ENCODE measurements at regions not wholly inside any gene's neighbourhood (a gene's known extent, or its start where the extent isn't known, plus 50 kb on each side); places are given as distances from the start of the nearest gene placed in this dataset.

DNA sequence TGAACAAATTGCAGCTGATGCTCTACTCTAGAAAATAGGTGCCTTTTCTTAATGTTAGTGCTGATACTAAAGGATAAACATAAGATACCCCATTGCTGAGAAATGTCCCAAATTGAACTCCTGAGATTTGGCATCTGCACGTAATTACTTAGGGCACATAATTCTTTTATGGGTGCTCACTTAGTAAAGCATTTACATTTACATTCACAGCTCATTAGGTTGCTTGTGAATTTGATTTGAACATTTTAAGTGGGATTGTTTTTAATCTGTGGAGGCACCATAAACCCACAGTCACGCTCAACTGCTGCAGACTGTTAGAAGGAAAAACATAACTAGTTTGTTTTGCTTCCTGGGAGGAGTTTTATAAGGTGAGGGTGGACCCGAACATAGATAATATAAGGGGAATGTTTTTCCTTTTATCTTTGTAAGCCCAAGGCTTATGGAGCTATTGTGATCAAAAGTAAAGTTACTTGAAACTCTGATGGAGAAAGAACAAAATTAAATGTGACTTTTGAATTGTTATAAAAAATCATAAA is 560.8 kb downstream of the REEP3 start:
- H3K4me3 ChIP-seq (ENCODE audit: low read depth, low read length), result no peak overlapping the region
- no peak overlapping the region for H3K9ac ChIP-seq (ENCODE audit: low read depth, low read length)
- peaks cover 20% of the 10 kb centered on the region for H3K4me1 ChIP-seq (ENCODE audit: control insufficient read depth, insufficient read depth, low read length)

DNA sequence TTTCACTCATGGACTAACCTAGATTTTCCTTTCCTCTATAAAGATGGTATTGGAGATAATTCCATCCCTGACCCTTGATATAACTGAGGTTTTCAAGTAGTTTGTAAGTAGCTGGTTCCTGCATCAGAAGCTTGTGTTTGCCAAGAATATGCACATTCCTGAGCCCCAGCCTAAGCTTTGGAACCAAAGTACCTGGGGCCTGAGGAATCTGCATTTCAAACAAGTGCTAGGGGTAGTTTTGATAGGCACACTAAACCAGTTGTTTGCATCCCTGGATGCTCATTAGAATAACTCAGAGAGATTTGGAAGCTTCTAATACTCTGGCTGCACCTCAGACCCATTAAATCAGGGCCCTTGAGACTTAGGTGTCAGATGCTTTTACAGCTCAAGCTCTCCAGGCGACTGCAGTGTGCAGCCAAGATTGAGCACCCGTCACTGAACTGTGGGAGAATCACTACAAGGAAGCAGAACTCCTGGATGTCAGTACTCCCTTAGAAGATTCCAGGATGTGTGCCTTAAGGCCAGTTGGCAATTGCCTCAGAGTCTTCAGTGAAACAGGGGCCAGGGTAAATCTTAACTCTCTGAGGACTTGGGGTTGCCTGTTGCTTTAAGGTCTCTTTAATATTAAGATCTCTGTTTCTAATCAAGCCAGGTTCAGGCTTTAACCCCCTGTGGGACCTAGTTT is 565.0 kb downstream of the REEP3 start:
- Histone ChIP-seq H3K4me3 (ENCODE audit: low read depth, low read length) (0 out of 2 replicates have a peak overlapping the region, but pooled peaks have one; percentile 19), H3K9ac (ENCODE audit: low read depth, low read length) (no peak overlapping the region), H3K4me1 (ENCODE audit: control insufficient read depth, insufficient read depth, low read length) (peaks cover 23% of the 10 kb centered on the region), H3K27me3 (ENCODE audit: control insufficient read depth, insufficient read depth, low read length) (peaks cover 14% of the 10 kb centered on the region), H3K36me3 (ENCODE audit: control insufficient read depth, insufficient read depth, low read length) (no peaks in the 10 kb centered on the region), H3K9me3 (ENCODE audit: control insufficient read depth, insufficient read depth, low read length) (no peaks in the 10 kb centered on the region), H3K27ac (ENCODE audit: low read depth, low read length) (peak overlapping the region; percentile 31)

More for the DNA sequence above, 560.8 kb downstream of the REEP3 start:
- H3K27ac ChIP-seq (ENCODE audit: low read depth, low read length), result no peak overlapping the region
- no peaks in the 10 kb centered on the region for H3K9me3 ChIP-seq (ENCODE audit: control insufficient read depth, insufficient read depth, low read length)
- H3K36me3 ChIP-seq (ENCODE audit: control insufficient read depth, insufficient read depth, low read length), result no peaks in the 10 kb centered on the region
- peaks cover 5% of the 10 kb centered on the region for H3K27me3 ChIP-seq (ENCODE audit: control insufficient read depth, insufficient read depth, low read length)

DNA sequence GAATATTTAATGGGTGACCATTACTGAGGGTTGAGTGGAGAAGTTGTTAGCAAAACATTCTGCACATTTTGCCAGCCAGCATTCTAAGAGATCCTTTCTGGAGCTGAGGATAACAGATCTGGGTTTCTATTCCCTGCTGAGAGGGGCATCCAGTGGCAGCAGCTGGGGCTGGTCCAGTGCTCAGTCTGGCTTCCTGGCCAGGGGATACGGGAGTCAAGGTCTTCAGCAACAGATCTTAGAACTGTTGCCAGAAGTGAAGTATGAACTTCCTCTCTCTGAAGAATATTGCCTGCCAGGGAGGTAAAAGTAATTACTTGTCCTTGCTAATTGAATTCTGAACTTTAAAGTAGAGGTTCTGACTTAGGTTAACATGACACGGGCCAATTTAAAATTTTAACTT is 568.4 kb downstream of the REEP3 start:
- H3K4me1 ChIP-seq (ENCODE audit: control insufficient read depth, insufficient read depth, low read length), result peaks cover 23% of the 10 kb centered on the region
- H3K4me3 ChIP-seq (ENCODE audit: low read depth, low read length), result no peak overlapping the region
- H3K9me3 ChIP-seq (ENCODE audit: control insufficient read depth, insufficient read depth, low read length), result no peaks in the 10 kb centered on the region
- no peaks in the 10 kb centered on the region for H3K36me3 ChIP-seq (ENCODE audit: control insufficient read depth, insufficient read depth, low read length)
- no peak overlapping the region for H3K27ac ChIP-seq (ENCODE audit: low read depth, low read length)
- no peak overlapping the region for H3K9ac ChIP-seq (ENCODE audit: low read depth, low read length)
- peaks cover 14% of the 10 kb centered on the region for H3K27me3 ChIP-seq (ENCODE audit: control insufficient read depth, insufficient read depth, low read length)

DNA sequence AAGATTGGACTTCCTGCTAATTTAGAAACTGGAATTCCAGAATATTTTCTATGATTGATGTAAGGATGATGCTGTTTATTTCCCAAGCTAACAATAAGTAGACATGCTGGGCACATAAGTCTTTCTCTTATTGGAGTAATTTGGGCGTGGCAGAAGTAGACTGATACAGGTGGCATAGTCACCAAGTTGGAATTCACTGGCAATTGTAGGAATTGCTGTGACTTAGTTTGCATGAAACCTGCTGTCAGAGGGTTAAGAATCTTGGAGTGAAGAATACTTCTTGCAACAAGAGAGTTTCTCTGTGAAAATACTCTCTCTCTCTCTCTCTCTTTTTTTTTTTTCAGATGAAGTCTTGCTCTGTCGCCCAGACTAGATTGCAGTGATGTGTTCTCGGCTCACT is 569.7 kb downstream of the REEP3 start:
- no peaks in the 10 kb centered on the region for H3K9me3 ChIP-seq (ENCODE audit: control insufficient read depth, insufficient read depth, low read length)
- H3K9ac ChIP-seq (ENCODE audit: low read depth, low read length), result no peak overlapping the region
- H3K36me3 ChIP-seq (ENCODE audit: control insufficient read depth, insufficient read depth, low read length), result no peaks in the 10 kb centered on the region
- peaks cover 13% of the 10 kb centered on the region for H3K4me1 ChIP-seq (ENCODE audit: control insufficient read depth, insufficient read depth, low read length)
- H3K27me3 ChIP-seq (ENCODE audit: control insufficient read depth, insufficient read depth, low read length), result peaks cover 14% of the 10 kb centered on the region
- H3K27ac ChIP-seq (ENCODE audit: low read depth, low read length), result no peak overlapping the region
- H3K4me3 ChIP-seq (ENCODE audit: low read depth, low read length), result no peak overlapping the region

DNA sequence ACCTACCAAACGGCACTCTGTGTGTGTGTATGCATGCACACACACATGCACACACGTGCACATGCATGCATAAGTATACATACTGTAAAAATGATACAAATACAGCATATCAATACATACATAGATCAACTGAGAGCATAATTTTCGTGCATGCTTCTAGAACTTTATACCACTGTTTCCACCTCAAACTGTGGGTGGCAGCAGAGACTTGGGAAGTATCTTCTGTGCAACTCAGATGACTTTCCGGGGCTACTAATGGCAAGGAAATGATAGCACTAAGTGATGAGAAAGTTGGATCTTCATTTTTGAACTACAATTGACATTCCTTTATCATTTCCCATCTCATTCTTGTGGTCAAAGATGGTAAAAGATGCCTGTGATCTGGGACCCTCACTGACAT is 570.7 kb downstream of the REEP3 start:
- Histone ChIP-seq H3K4me3 (ENCODE audit: low read depth, low read length) (no peak overlapping the region), H3K27me3 (ENCODE audit: control insufficient read depth, insufficient read depth, low read length) (peaks cover 11% of the 10 kb centered on the region), H3K9ac (ENCODE audit: low read depth, low read length) (no peak overlapping the region), H3K9me3 (ENCODE audit: control insufficient read depth, insufficient read depth, low read length) (no peaks in the 10 kb centered on the region), H3K27ac (ENCODE audit: low read depth, low read length) (no peak overlapping the region), H3K4me1 (ENCODE audit: control insufficient read depth, insufficient read depth, low read length) (0 out of 2 replicates have a peak, but pooled peaks cover 4% of the 10 kb centered on the region), H3K36me3 (ENCODE audit: control insufficient read depth, insufficient read depth, low read length) (no peaks in the 10 kb centered on the region)

DNA sequence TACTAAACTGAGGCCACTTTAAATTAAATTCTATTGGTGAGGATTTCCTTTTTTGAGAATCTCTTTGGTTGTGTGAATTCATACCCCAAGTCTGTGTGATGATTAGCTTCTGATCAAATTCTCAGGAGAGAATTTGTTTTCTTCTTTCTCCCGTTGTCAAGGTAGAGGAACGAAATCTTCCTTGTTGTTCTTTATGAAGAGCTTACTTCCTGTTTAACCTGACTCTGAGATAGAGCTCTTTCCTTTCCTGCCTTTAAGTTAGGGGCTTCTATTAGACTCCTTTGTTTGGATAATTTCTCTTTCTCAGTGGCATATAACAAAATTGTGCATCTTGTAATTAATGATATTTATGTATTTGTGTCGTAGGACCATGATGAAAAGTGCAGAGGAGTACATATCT is 572.1 kb downstream of the REEP3 start:
- Histone ChIP-seq H3K4me3 (ENCODE audit: low read depth, low read length) (no peak overlapping the region), H3K4me1 (ENCODE audit: control insufficient read depth, insufficient read depth, low read length) (no peaks in the 10 kb centered on the region), H3K27me3 (ENCODE audit: control insufficient read depth, insufficient read depth, low read length) (no peaks in the 10 kb centered on the region)

DNA sequence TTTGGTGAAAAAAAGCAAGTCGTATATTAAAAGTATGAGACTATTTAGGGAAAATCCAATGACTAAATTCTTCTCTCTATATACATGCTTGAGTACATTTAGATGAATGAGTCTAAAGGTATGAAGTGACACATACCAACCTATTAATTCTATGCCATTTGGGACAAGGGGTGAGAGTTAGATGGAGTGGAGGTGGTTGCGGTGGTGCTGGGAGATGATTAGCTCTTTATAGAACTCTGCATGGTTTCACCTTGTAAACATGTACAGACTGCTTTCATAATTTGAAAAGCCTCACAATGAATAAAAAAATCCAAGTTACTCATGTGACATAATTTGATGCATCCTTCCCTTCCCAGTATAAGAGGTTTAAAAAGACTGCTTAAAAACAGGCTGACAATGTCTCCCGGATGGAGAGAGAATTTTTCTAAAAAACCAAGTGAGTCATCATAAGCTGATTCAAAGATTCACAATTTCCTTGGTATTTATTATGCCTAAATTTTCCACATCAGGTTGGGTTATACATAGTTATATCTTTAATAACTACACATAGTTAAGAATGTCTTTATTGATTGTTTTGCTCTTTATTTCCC is 572.8 kb downstream of the REEP3 start:
- H3K4me3 ChIP-seq (ENCODE audit: low read depth, low read length), result no peak overlapping the region

More for the DNA sequence above, 572.1 kb downstream of the REEP3 start:
- Histone ChIP-seq H3K9me3 (ENCODE audit: control insufficient read depth, insufficient read depth, low read length) (no peaks in the 10 kb centered on the region), H3K36me3 (ENCODE audit: control insufficient read depth, insufficient read depth, low read length) (no peaks in the 10 kb centered on the region), H3K27ac (ENCODE audit: low read depth, low read length) (no peak overlapping the region), H3K9ac (ENCODE audit: low read depth, low read length) (no peak overlapping the region)

DNA sequence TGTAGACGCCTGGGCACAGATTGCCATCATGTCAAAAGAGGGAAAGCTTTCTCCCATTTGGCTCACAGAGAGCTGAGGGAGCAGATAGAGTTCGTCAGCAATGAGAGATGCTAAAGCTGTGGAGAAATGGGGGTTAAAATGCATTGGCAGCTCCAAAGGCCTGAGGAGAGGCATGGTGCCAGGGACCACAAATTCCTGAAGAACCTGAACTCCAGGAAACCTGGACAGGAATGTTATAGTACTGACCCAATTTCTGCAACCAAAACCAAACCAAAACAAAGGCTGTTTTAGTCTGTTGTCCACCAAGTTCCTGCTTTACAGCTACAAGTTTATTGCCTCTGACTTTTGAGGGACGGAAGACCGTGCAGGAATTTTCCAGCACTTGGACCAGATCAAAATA is 575.7 kb downstream of the REEP3 start:
- Histone ChIP-seq H3K9me3 (ENCODE audit: control insufficient read depth, insufficient read depth, low read length) (no peaks in the 10 kb centered on the region), H3K4me1 (ENCODE audit: control insufficient read depth, insufficient read depth, low read length) (no peaks in the 10 kb centered on the region), H3K27me3 (ENCODE audit: control insufficient read depth, insufficient read depth, low read length) (no peaks in the 10 kb centered on the region), H3K9ac (ENCODE audit: low read depth, low read length) (no peak overlapping the region), H3K36me3 (ENCODE audit: control insufficient read depth, insufficient read depth, low read length) (no peaks in the 10 kb centered on the region), H3K27ac (ENCODE audit: low read depth, low read length) (no peak overlapping the region), H3K4me3 (ENCODE audit: low read depth, low read length) (no peak overlapping the region)

More for the DNA sequence above, 572.8 kb downstream of the REEP3 start:
- Histone ChIP-seq H3K36me3 (ENCODE audit: control insufficient read depth, insufficient read depth, low read length) (no peaks in the 10 kb centered on the region), H3K27ac (ENCODE audit: low read depth, low read length) (no peak overlapping the region), H3K4me1 (ENCODE audit: control insufficient read depth, insufficient read depth, low read length) (no peaks in the 10 kb centered on the region), H3K9me3 (ENCODE audit: control insufficient read depth, insufficient read depth, low read length) (no peaks in the 10 kb centered on the region), H3K27me3 (ENCODE audit: control insufficient read depth, insufficient read depth, low read length) (no peaks in the 10 kb centered on the region), H3K9ac (ENCODE audit: low read depth, low read length) (no peak overlapping the region)

DNA sequence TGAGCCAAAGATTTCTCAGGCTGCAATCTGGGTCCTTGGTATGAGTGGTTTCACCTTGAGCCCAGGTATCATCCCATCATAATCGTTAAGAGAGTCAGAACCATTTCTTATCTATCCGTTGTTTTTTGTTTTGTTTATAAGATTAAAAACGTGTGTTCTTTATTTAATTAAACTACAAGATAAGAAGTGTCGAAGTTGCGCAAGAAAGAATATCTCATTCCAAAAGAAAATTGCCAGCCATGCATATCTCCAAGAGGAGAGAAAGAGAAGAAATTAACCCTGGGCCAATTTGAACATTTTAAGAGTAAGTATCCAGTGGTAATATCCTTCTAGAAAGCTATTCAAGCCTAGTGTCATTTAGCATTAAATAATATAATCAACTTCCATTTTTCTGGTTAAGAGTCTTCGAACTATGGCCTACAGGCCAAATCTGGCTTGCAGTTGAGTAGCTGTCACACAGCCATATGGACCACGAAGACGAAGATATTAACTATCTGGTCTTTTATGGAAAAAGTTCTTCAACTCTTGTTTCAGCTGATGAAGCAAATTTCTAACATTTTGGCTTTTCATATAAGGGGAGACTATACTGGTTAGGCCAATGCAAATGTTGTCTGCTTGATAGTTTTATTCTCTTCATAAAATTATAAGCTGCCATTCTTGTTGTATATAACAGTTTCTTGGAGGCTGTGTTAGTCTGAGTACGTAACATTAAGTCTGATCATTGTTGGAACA is 576.4 kb downstream of the REEP3 start:
- Histone ChIP-seq H3K4me1 (ENCODE audit: control insufficient read depth, insufficient read depth, low read length) (no peaks in the 10 kb centered on the region), H3K27me3 (ENCODE audit: control insufficient read depth, insufficient read depth, low read length) (no peaks in the 10 kb centered on the region; the same call in 1 of the 2 replicates), H3K4me3 (ENCODE audit: low read depth, low read length) (no peak overlapping the region), H3K9me3 (ENCODE audit: control insufficient read depth, insufficient read depth, low read length) (no peaks in the 10 kb centered on the region), H3K9ac (ENCODE audit: low read depth, low read length) (no peak overlapping the region), H3K36me3 (ENCODE audit: control insufficient read depth, insufficient read depth, low read length) (no peaks in the 10 kb centered on the region), H3K27ac (ENCODE audit: low read depth, low read length) (no peak overlapping the region)

DNA sequence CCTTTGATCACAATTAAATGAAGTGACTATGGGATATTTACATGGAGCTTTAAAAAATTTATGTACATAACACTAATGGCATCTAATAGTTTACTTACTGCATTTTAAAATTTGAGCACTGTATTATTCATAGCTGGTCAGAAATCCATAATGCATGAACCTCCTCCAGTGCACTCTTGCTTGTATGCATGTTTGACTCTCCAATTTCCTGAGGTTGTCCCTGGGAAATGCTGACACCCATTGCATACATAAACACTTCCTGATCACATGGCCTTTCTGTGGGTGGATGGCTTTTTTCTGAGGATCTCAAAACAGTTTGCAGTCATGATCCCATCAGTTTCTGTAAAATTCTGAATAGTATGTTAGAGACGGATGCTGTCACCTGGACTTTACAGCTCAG is 577.8 kb downstream of the REEP3 start:
- no peaks in the 10 kb centered on the region for H3K36me3 ChIP-seq (ENCODE audit: control insufficient read depth, insufficient read depth, low read length)
- H3K9me3 ChIP-seq (ENCODE audit: control insufficient read depth, insufficient read depth, low read length), result no peaks in the 10 kb centered on the region
- H3K27ac ChIP-seq (ENCODE audit: low read depth, low read length), result no peak overlapping the region
- H3K4me1 ChIP-seq (ENCODE audit: control insufficient read depth, insufficient read depth, low read length), result no peaks in the 10 kb centered on the region
- H3K9ac ChIP-seq (ENCODE audit: low read depth, low read length), result no peak overlapping the region
- H3K4me3 ChIP-seq (ENCODE audit: low read depth, low read length), result no peak overlapping the region
- no peaks in the 10 kb centered on the region; the same call in 1 of the 2 replicates for H3K27me3 ChIP-seq (ENCODE audit: control insufficient read depth, insufficient read depth, low read length)
